GM12878 (cell line): ENCODE measurements at regions not wholly inside any gene's neighbourhood (a gene's known extent, or its start where the extent isn't known, plus 50 kb on each side); places are given as distances from the start of the nearest gene placed in this dataset.

Experiments used
- ATAC-seq: fragments of 200-7000 bp; cut with Tn5 transposase; 3 replicates; pipeline ENCODE4 v1.9.1; 2020; ENCODE audit warnings: mild to moderate bottlenecking, moderate library complexity
- BruUV-seq: library from RNA; stranded (reverse); fragments of 400-500 nt; replicated peaks from 2 replicates; lab custom pipeline; 2021; lab: Mats Ljungman, UMichigan
- CTCF ChIA-PET: fragments of 300-600 bp; sonication (Branson Sonifier 250); formaldehyde crosslinking; extraction: SDS; loops from one replicate; lab custom pipeline; 2021; ENCODE audit warnings: inconsistent platforms; lab: Yijun Ruan, JAX
- POLR2A ChIA-PET: fragments of 350-600 bp; formaldehyde crosslinking; extraction: SDS; loops from one replicate; lab custom pipeline; 2021; ENCODE audit warnings: inconsistent platforms; lab: Charles Lee
- RAD21 ChIA-PET: fragments of 300-600 bp; sonication (Branson Sonifier 250); formaldehyde crosslinking; loops from one replicate; lab custom pipeline; 2023; ENCODE audit warnings: antibody characterized with exemption; ENCODE audit not compliant: unreplicated experiment; lab: Charles Lee
- SMC1A ChIA-PET: fragments of 300-600 bp; sonication (Branson Sonifier 250); formaldehyde crosslinking; loops from one replicate; lab custom pipeline; 2023; ENCODE audit not compliant: unreplicated experiment, uncharacterized antibody; lab: Charles Lee
- DNase-seq: peaks from one replicate; pipeline ENCODE4 v3.0.0-alpha.2; 2011; ENCODE audit warnings: low read depth, low spot score
- FAIRE-seq: peaks from 3 replicates; lab custom pipeline; 2011; peaks lifted over from hg19 to GRCh38; lab: Jason Lieb, UNC
- H2AFZ ChIP-seq: 2 replicates; pipeline ENCODE4 v1.6.0; 2011; ENCODE audit warnings: low read depth, low read length, control low read depth; ENCODE audit not compliant: control insufficient read depth
- H3K27ac ChIP-seq: 2 replicates; pipeline ENCODE4 v1.5.1; 2011; ENCODE audit warnings: control low read depth; ENCODE audit not compliant: control insufficient read depth, insufficient read depth
- H3K27me3 ChIP-seq, 2 experiments: replicated peaks in 1 of 2; 2 replicates each; pipeline versions ENCODE4 v1.6.0 to v1.6.1; 2011; ENCODE audit warnings: low read length in 1 of 2; ENCODE audit not compliant: control insufficient read depth in 2 of 2, insufficient read depth in 2 of 2
- H3K36me3 ChIP-seq, 2 experiments: 2 replicates each; pipeline ENCODE4 v1.5.1; 2011; ENCODE audit warnings: low read length in 1 of 2; ENCODE audit not compliant: control insufficient read depth in 2 of 2, insufficient read depth in 2 of 2
- H3K4me1 ChIP-seq: 2 replicates; pipeline ENCODE4 v1.6.1; 2011; ENCODE audit warnings: mild to moderate bottlenecking, low read length, moderate library complexity, mixed read lengths; ENCODE audit not compliant: control insufficient read depth, insufficient read depth
- H3K4me2 ChIP-seq: 2 replicates; pipeline ENCODE4 v1.6.0; 2011; ENCODE audit warnings: control low read depth; ENCODE audit not compliant: control insufficient read depth, insufficient read depth
- H3K4me3 ChIP-seq: fragments of 200-600 bp; sonication (generic); 2 replicates; pipeline ENCODE4 v1.5.1; 2016
- H3K79me2 ChIP-seq: 2 replicates; pipeline ENCODE4 v1.6.0; 2011; ENCODE audit warnings: low read length; ENCODE audit not compliant: control insufficient read depth, insufficient read depth
- H3K9ac ChIP-seq: 2 replicates; pipeline ENCODE4 v1.8.0; 2011; ENCODE audit warnings: low read length, control low read depth, mixed read lengths; ENCODE audit not compliant: control insufficient read depth, insufficient read depth
- H3K9me3 ChIP-seq: replicated peaks from 3 replicates; pipeline ENCODE4 v1.5.1; 2011; ENCODE audit warnings: mild to moderate bottlenecking, low read length; ENCODE audit not compliant: control insufficient read depth, insufficient read depth
- H4K20me1 ChIP-seq: 2 replicates; pipeline ENCODE4 v1.6.0; 2011; ENCODE audit not compliant: control insufficient read depth, insufficient read depth
- CBFB ChIP-seq: IDR thresholded peaks from 2 replicates; pipeline ENCODE4 v1.6.1; 2016; ENCODE audit warnings: antibody characterized with exemption, low read depth
- CUX1 ChIP-seq: IDR thresholded peaks from 2 replicates; pipeline ENCODE4 v1.6.1; 2012; ENCODE audit warnings: improper control_type of control experiment, low read depth, low read length; ENCODE audit not compliant: insufficient replicate concordance
- HDAC2 ChIP-seq: fragments of 200-600 bp; sonication (generic); IDR thresholded peaks from 2 replicates; pipeline ENCODE4 v1.6.1; 2017
- IKZF2 ChIP-seq, 2 experiments: fragments of 450-650 bp; IDR thresholded peaks; 2 replicates each; pipeline ENCODE4 v1.6.1; 2017; ENCODE audit warnings: mild to moderate bottlenecking in 2 of 2, moderate library complexity in 2 of 2
- JUND ChIP-seq: IDR thresholded peaks from 2 replicates; pipeline ENCODE4 v1.6.1; 2012; ENCODE audit warnings: low read depth, mild to moderate bottlenecking, low read length, improper control_type of control experiment, moderate library complexity
- MYC ChIP-seq: IDR thresholded peaks from 2 replicates; pipeline ENCODE4 v1.6.1; 2011; ENCODE audit warnings: mild to moderate bottlenecking, low read length, moderate library complexity, inconsistent platforms; ENCODE audit not compliant: insufficient read depth, insufficient replicate concordance, insufficient read length, severe bottlenecking
- NBN ChIP-seq: fragments of 450-650 bp; IDR thresholded peaks from 2 replicates; pipeline ENCODE4 v1.6.1; 2016
- NFIC ChIP-seq: IDR thresholded peaks from 2 replicates; pipeline ENCODE4 v1.6.1; 2012; ENCODE audit warnings: low read depth, mild to moderate bottlenecking, inconsistent platforms, low read length, moderate library complexity
- NR2C1 ChIP-seq: fragments of 450-650 bp; IDR thresholded peaks from 2 replicates; pipeline ENCODE4 v1.6.1; 2017; ENCODE audit warnings: antibody characterized with exemption, mild to moderate bottlenecking, moderate library complexity
- RAD21 ChIP-seq: IDR thresholded peaks from 2 replicates; pipeline ENCODE4 v1.6.1; 2011; ENCODE audit warnings: mild to moderate bottlenecking, low read depth, low read length, moderate library complexity; ENCODE audit not compliant: insufficient read depth
- SMAD5 ChIP-seq: IDR thresholded peaks from 2 replicates; pipeline ENCODE4 v1.6.1; 2016; ENCODE audit warnings: antibody characterized with exemption, low read depth
- SMC3 ChIP-seq: IDR thresholded peaks from 2 replicates; pipeline ENCODE4 v1.6.1; 2011; ENCODE audit warnings: low read length, improper control_type of control experiment, borderline replicate concordance
- SRF ChIP-seq, 2 experiments: IDR thresholded peaks; 2 replicates each; pipeline ENCODE4 v1.6.1; 2011; ENCODE audit warnings: low read depth in 2 of 2, low read length in 2 of 2, mild to moderate bottlenecking in 1 of 2, moderate library complexity in 1 of 2
- ZNF384 ChIP-seq: IDR thresholded peaks from 2 replicates; pipeline ENCODE4 v1.6.1; 2012; ENCODE audit warnings: low read depth, mild to moderate bottlenecking, low read length, improper control_type of control experiment, borderline replicate concordance
- WGBS: methylation state at CpG from one replicate; pipeline ENCODE4 v1.1.6; 2016; ENCODE audit warnings: low lambda C conversion rate; ENCODE audit not compliant: insufficient replicate concordance, insufficient coverage; ENCODE audit errors: missing lambda C conversion rate; 5-methylcytosine and 5-hydroxymethylcytosine counted together
- in situ Hi-C: fragments of 300-500 bp; cut with MboI; formaldehyde crosslinking; loops from 9 replicates; pipeline ENCODE4 v1.14.3; 2018; ENCODE audit warnings: mixed read lengths
- intact Hi-C: fragments of 100-400 bp; cut with micrococcal nuclease; formaldehyde crosslinking; loops from one replicate; pipeline ENCODE4 v1.14.2; 2022; ENCODE audit not compliant: unreplicated experiment
- TF ChIP-seq, protein P1 (sequence below): fragments of 450-650 bp; formaldehyde crosslinking; IDR thresholded peaks from 2 replicates; pipeline ENCODE4 v1.5.0; 2022; ENCODE audit warnings: mild to moderate bottlenecking, missing genetic modification characterization

- TF ChIP-seq, protein P1, sequence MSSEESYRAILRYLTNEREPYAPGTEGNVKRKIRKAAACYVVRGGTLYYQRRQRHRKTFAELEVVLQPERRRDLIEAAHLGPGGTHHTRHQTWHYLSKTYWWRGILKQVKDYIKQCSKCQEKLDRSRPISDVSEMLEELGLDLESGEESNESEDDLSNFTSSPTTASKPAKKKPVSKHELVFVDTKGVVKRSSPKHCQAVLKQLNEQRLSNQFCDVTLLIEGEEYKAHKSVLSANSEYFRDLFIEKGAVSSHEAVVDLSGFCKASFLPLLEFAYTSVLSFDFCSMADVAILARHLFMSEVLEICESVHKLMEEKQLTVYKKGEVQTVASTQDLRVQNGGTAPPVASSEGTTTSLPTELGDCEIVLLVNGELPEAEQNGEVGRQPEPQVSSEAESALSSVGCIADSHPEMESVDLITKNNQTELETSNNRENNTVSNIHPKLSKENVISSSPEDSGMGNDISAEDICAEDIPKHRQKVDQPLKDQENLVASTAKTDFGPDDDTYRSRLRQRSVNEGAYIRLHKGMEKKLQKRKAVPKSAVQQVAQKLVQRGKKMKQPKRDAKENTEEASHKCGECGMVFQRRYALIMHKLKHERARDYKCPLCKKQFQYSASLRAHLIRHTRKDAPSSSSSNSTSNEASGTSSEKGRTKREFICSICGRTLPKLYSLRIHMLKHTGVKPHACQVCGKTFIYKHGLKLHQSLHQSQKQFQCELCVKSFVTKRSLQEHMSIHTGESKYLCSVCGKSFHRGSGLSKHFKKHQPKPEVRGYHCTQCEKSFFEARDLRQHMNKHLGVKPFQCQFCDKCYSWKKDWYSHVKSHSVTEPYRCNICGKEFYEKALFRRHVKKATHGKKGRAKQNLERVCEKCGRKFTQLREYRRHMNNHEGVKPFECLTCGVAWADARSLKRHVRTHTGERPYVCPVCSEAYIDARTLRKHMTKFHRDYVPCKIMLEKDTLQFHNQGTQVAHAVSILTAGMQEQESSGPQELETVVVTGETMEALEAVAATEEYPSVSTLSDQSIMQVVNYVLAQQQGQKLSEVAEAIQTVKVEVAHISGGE (CRISPR knock-in tag), result no peak
- no peak for TF ChIP-seq HDAC2
- no peak for TF ChIP-seq NBN
These were observed 55.0 kb upstream of the PLCB1 start (continued) for GRCh38 chr20:8077137-8077466.

DNA sequence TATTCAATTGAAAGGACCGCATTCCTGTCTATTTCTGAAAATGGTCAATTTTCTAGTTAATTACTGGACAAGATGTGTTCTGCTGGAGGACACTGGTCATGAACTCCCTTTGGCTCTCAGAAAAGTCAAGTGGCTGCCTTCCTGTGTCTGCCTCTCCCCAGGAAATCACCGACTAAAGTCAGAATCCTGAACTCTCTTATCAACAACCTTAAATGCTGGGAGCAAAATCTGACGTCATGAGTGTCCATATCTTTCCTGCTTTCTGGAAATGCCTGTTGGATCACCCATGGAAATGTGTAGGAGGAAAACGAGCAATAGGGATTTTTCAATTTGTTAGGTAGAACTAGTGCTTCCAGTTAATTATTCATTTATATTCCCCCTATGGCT lies 53.5 kb upstream of the PLCB1 start:
- ATAC-seq, result no peak
- whole genome bisulfite sequencing, result 20% methylated on average over 4 of the region's 4 CpGs
- Histone ChIP-seq H3K4me1 (no peaks in the 10 kb centered on the region), H3K9ac (no peak overlapping the region), H3K27ac (no peak overlapping the region), H3K79me2 (no peaks in the 10 kb centered on the region), H3K9me3 (no peaks in the 10 kb centered on the region), H3K4me3 (no peak overlapping the region), H3K27me3 (no peaks in the 10 kb centered on the region), H3K4me2 (no peak overlapping the region), H2AFZ (no peak overlapping the region), H4K20me1 (no peaks in the 10 kb centered on the region), H3K36me3 (no peaks in the 10 kb centered on the region)
- intact Hi-C loops, result loop anchor here (10.0 kb wide), 1 partner anchor 46 kb away; no protein-coding TSS in a partner anchor
- POLR2A ChIA-PET, result no interaction called here
- in situ Hi-C loops, result no loop called here
- no peak for DNase-seq
- RAD21 ChIA-PET, result no interaction called here
- no peak for FAIRE-seq
- CTCF ChIA-PET, result no interaction called here
- no TSS peak for BruUV-seq
- SMC1A ChIA-PET, result no interaction called here
- no peak for TF ChIP-seq NFIC
- no peak for TF ChIP-seq CUX1
- no peak for TF ChIP-seq CBFB
- TF ChIP-seq MYC, result no peak
- TF ChIP-seq SRF (IDR thresholded peaks at IDR 0.05; ENCODE audit: low read depth in 2 of 2, low read length in 2 of 2), result no peak
- TF ChIP-seq SMC3, result no peak
- no peak for TF ChIP-seq NR2C1
- TF ChIP-seq IKZF2 (IDR thresholded peaks at IDR 0.05), result no peak
- no peak for TF ChIP-seq SMAD5
- no peak for TF ChIP-seq RAD21
- no peak for TF ChIP-seq ZNF384
- no peak for TF ChIP-seq JUND
